GM21381 (cell line): ENCODE measurements at regions not wholly inside any gene's neighbourhood (a gene's known extent, or its start where the extent isn't known, plus 50 kb on each side); places are given as distances from the start of the nearest gene placed in this dataset.

ENCODE experiments used
- ATAC-seq: cut with Tn5 transposase; IDR thresholded peaks from one replicate; pipeline ENCODE4 v1.9.1; 2021; ENCODE audit warnings: mild to moderate bottlenecking, moderate library complexity; ENCODE audit not compliant: unreplicated experiment

DNA sequence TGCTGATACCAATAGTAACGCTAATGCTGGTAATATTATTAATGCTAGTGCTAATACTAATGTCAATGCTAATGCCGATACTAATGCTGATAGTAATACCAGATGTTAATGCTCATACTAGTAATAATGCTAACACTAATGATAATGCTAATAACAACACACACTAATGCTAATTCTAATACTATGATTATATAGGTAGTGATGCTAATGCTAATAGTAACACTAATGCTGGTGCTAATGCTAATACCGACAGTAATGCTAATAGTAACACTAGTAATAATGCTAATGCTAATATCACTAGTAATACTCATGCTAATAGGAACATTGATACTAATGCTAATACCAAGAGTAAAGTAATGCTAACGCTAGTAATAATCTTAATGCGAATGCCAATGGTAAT, 406.4 kb upstream of the RNF32 start:
- no peak for ATAC-seq

DNA sequence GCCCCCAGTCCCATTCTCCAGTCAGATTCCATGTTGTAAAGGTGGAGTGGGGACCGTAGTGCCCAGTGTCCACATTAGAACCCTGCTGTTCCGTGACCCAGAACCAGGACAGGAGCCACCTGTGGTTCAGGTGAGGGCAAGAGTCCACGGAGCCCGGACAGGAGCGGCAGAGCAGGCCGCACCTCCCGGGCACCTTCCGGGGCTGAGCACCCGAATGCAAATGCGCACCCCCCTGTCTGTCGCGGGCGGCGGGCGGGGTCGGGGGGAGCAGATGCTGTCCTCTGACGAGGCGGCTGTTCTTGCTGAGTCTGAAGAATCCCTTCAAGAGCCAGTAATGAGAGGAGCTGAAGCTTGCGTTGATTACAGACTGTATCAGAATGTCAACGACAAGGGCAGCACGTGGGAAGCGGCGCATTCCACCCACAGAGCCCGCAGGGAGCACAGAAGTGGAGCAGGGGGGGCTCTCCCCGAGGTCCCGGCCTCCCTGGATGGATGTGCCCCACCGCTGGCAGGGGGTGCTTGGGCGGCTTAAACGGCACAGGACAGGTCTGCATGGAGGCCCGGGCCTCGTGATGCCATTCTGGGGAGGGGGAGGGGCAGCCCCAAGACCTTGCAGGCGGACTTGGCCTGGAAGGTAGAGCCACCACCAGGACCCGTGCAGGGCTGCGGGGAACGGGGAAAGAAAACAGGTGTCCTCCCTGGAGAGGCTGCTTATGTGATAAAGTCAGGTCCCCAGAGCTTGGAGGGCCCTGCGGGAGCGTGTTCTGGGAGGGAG, 407.5 kb upstream of the RNF32 start:
- ATAC-seq, result no peak

DNA sequence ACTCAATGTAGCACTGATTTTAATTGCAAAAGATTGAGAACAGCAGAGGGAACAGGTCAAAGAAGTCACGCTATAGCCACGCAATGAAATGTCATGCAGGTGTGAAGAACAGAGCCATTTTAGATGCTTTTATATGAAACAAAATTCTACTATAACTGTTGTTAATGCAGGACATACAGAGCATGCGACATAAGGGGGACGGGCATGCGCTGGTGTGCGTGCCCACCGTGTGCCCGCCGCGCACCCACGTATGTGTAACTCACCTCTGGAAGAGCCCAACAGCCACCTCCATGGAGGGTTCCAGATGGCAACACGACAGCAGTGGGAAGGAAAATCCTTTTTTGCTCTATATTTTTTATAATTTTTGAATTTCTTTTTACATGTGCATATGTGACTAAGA, 410.0 kb upstream of the RNF32 start:
- no peak for ATAC-seq

GRCh38 chr7:156224833-156225225, 412.6 kb upstream of the SHH start:
- no peak for ATAC-seq

DNA sequence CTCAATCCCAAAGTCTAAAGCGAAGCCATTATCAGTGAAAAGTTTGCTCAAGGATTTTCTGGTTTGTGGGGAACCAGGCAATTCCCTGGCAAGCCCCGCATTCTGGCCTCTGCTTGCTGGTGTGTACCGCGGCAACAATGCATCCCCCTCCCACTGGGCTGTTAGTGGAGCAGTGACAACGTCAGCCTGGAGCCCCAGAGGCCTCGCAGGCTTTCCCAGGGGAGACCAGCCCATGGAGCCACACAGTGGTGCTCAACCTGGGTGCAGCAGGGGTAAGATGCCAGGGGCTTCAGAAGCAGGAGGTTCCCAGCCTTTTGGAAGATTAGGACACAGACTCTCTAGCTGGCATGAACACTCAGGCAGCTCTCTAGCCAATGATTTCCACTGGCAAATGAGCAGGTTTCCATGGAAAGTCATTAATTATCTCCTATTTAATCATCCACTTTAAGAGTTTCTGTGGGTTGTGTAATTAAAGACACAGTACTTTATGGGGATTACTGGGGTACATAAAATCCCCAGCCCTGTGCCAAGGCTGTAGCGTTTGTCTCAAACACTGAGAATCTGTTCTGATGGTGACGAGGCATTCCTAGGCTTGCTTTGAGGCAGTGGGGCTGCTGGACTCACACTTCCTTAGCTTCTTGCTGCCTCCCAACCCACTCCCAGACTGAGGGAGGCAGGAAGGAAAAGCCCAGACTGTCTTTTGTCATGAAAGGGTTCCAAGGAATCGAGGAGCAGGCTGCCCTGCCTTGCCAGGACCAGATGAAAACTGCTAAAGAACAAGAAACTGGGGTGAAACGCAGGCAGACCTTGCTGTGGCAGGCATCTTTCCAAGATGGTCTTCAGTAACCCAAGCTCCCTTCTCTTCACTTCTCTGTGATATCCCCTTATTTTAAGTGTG, 411.9 kb upstream of the SHH start:
- no peak for ATAC-seq

DNA sequence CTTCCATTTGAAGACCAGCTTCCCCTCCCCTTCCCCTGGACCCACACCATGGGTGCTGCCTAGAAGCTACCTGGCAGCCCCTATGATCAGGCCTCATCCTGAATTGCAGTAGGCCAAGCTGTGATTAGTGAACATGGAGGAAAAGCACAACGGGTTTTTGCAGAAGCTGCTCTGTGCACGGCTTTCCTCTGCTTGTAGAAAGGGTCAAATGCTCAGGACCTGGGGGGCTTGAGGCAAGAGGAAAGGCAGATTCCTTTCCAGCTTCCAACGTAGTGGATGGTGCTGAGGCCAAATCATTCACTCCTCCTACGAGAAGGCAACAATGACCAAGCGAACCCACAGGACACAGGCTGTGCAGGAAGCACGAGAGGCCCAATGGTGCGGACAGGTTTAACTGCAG, 410.3 kb upstream of the SHH start:
- no peak for ATAC-seq

DNA sequence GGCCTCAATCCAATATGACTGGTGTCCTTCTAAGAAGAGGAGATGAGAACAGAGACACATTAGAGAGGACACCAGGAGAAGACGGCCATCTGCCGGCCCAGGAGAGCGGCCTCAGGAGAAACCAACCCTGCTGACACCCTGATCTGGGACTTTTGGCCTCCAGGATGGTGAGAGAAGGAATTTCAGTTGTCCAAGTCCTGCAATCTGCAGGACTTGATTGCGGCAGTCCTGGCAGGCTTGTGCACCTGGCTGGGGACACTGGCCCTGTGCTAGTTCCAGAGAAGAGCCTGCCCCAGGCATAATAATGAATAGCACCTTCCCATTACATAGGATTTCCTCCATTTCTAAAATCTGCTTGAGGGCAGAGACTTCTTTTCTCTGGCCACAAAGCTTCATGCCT, 409.9 kb upstream of the SHH start:
- ATAC-seq, result no peak

- no peak for ATAC-seq
These were observed 408.4 kb upstream of the SHH start for GRCh38 chr7:156220701-156221100.

DNA sequence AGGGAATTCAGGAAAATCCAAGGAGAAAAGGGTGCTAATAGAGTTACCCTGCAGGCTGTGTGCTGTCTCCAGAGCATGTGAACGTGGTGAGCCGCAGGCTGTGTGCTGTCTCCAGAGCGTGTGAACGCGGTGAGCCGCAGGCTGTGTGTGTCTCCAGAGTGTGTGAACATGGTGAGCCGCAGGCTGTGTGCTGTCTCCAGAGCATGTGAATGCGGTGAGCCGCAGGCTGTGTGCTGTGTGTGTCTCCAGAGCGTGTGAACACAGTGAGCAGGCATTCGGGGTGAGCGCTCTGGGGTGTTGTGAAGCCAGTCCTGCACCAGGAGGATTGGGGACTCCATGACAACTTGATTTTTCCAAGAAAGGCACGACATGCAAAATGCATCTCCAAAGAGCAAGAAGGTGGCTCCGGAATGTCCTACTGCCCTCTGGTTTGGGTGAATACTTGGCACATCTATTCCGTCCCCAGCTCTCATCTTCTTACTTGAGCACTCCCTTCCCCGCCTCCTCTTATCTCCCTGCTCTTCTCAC, 407.9 kb upstream of the SHH start:
- no peak for ATAC-seq

DNA sequence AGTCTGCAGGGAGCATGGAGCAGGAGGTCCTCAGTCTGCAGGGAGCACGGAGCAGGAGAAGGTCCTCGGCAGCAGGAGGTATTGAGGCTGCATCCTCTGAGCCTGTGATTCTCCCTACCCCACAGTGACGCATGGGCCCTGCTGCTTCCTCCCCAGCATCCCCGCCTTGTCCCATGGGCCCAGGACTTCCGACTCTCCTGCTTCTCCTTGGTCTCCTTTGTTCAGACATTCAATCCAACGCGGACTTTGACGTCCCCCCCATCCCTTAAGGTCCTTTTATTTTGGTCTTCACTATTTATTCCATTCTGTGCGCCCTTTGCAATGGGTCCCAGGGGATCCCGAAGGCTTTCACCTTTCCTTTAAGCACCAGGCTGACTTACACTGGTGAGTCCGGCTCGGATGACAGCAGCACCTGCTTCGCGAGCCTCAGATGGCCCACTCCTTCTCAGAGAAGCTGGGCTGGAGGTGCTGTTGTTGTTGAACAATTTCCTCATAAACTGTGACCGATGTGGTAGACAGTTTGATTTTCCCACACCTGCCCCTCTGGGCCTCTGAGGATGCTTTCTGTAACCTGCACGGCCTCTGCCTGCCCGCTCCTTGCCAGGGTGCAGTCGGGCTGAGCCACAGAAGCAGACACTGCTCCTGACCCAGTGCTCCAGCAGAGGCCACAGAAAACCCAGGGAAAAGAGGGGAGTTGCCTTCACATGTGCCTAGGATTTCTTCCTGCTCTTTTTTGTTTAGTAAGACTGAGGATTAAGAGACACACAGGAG, 407.2 kb upstream of the SHH start:
- ATAC-seq, result no peak

DNA sequence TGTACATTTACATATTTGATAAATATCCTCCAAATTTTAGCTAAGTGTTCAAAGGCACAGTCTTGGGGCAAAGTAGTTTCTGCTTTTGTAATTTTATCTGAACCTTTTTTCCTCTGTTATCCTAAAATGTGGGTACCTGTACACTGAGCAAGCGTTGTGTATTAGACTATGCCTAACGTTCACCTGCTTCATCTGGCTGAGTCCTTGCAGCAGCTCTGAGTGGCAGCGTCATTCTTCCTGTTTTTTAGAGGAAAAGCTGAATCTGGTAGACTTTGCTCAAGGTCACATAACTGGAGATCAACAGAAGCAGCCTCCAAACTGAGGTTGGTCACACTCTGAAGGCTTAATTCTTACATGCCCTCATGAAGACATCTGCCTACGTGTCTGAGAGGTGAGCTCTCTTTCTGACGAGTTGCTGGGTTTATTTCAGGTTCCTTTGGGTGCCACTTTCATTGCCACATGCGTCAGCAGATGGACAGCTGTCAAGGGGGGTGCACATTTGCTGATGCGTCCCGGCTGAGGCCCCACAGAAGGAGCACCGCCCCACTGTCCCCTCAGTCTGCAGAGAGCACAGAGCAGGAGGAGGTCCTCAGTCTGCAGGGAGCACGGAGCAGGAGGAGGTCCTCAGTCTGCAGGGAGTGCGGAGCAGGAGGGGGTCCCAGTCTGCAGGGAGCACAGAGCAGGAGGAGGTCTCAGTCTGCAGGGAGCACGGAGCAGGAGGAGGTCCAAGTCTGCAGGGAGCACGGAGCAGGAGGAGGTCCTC, 406.5 kb upstream of the SHH start:
- no peak for ATAC-seq

GRCh38 chr7:156217803-156218202, 405.5 kb upstream of the SHH start:
- no peak for ATAC-seq

GRCh38 chr7:156209087-156209486, 396.8 kb upstream of the SHH start:
- ATAC-seq, result no peak

- no peak for ATAC-seq
These were observed 395.0 kb upstream of the SHH start for GRCh38 chr7:156207306-156207705.

- ATAC-seq, result no peak
These were observed 393.9 kb upstream of the SHH start for GRCh38 chr7:156206174-156206573.

DNA sequence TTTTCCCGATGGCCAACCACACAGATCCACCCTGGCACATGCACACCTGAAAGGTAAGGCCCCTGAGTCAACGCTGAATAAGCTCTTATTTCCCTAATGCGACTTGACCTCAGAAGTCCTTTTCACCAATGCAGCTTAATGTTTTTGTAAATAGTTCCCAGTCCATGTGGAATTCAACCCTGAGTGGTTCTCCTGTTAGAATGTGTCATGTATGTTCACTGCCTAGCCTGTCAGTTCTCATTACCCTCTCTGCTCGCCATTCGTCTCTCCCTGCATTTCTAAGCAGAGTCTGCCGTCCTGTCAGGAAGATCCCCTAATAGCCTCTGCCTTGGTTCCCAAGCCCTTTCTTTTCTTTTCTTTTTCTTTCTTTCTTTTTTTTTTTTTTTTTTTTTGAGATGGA, 392.6 kb upstream of the SHH start:
- no peak for ATAC-seq

- no peak for ATAC-seq
These were observed 391.7 kb upstream of the SHH start for GRCh38 chr7:156203923-156204322.

DNA sequence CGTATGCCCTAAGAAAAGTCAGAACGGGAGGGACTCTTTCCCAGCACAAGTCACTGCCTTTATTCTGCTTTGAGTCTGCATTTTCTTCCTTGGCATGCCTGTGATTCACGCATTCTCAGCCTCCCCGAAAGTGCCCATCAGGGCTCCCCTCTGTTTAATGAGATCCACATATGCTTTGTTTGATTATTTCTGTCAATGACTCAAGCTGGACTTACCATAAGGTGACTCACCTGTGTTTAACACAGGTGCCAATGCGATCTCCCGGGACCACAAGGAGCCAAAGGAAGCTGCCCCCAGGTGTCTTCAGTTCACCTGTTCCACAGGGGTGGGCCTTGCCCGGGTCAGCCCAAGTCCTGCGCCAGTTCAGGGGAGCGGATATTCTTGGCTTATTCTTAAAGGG, 386.0 kb upstream of the SHH start:
- no peak for ATAC-seq

GRCh38 chr7:156196649-156197048, 384.4 kb upstream of the SHH start:
- no peak for ATAC-seq

GRCh38 chr7:156195276-156195675, 383.0 kb upstream of the SHH start:
- ATAC-seq, result no peak

GRCh38 chr7:156194813-156195212, 382.6 kb upstream of the SHH start:
- ATAC-seq, result no peak
